GM12891 (cell line): ENCODE measurements at regions not wholly inside any gene's neighbourhood (a gene's known extent, or its start where the extent isn't known, plus 50 kb on each side); places are given as distances from the start of the nearest gene placed in this dataset.

Source experiments
- POLR2A ChIP-seq: IDR thresholded peaks from 2 replicates; pipeline ENCODE4 v1.6.1; 2011; ENCODE audit warnings: low read depth, low read length, control low read depth
- POLR2AphosphoS5 ChIP-seq: IDR thresholded peaks from 2 replicates; pipeline ENCODE4 v1.6.1; 2011; ENCODE audit warnings: low read depth, low read length, control low read depth
- TAF1 ChIP-seq: IDR thresholded peaks from 2 replicates; pipeline ENCODE4 v1.6.1; 2011; ENCODE audit warnings: low read depth, low read length, control low read depth

- TF ChIP-seq POLR2A: no peak
- no peak for TF ChIP-seq POLR2AphosphoS5
- no peak for TF ChIP-seq TAF1
Measured at GRCh38 chr11:115896084-115896483, 391.9 kb upstream of the CADM1 start.
